Umbilical cord (tissue), 1 donor: ENCODE measurements at regions not wholly inside any gene's neighbourhood (a gene's known extent, or its start where the extent isn't known, plus 50 kb on each side); places are given as distances from the start of the nearest gene placed in this dataset.
"Not testable (repeated sequence)": the region's sequence is repeated elsewhere in the genome, so short reads cannot be mapped to it uniquely, and the experiment has no call there.

Experiments
- DNase-seq: peaks from one replicate; pipeline ENCODE4 v3.0.0-alpha.2; 2015; ENCODE audit warnings: low spot score

DNA sequence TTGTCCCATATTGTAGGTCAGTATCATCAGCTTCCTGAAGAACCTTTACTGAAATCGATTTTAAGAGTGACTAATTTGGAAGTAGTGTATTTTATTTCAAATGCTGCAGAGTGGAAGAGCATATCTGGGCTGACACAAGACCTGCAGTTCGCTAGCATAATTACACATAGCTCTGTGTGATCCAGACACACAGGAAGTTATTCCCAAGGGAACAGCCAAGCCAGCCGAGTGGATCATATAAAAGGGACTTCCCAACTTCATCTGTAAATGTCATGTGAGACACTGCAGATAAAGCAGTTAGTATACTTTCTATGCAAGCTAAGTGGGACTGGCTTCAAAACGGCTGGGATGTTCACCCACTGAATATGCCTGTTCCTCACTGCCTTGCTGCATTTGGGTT is 760.4 kb downstream of the SLITRK1 start:
- DNase-seq: no peak

DNA sequence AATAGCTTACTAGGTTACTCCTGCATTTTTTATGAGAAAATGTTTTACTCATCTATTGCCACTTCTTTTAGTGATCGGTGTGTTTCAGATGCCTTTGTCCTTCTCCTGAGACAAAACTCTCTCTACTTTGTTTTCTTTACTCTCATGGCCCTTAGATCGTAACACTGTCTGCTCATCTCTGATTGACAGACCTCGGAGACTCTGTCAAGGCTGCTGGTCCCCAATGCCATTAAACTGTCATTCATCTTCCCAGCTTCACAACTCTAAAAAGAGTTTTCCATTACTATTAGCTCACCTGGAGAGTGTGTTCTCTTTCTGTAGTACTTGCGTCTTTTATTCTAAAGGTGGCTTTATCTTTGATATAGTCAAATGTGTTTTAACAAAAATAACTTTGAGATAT is 765.2 kb downstream of the SLITRK1 start:
- no peak for DNase-seq

DNA sequence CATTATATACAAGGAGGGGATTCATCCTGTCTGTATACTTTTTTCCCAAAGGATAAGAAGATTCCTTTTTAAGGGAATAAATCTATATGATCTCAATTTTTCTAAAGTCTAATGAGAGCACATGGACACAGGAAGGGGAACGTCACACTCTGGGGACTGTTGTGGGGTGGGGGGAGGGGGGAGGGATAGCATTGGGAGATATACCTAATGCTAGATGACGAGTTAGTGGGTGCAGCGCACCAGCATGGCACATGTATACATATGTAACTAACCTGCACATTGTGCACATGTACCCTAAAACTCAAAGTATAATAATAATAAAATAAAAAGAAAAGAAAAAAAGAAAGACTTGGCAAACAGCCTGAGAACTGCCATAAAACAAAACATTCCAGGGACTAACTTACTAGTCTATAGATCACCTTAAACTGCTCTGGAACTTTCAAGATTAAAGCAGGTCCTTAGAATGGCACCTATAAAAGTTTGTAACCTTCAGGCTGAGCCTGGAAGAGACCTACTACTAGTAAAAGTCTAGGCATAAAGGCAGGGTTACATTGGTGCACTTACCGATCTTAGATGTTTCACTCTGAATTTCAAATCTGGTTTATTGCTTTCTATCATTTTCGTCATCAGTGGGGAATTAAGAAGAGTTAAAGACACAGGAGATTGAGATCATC is 780.6 kb downstream of the SLITRK1 start:
- not testable (repeated sequence) for DNase-seq

DNA sequence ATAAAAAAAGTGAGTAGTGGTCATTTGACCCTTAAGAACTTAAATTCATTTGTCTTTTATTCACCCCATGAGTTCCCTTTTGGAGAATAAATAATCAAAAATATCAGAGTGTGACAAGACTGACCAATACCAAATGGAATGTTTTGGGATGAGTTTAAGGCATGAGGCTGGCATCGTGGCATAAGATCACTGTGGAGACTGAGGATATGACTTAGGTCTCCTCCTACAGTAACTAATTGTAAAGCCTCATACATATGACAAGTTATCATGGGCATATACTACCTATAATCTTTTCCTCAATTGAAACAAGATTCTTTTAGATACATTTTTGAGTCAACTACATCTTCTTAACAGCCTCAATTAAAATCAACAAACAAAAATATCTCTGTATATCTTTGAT is 782.0 kb downstream of the SLITRK1 start:
- no peak for DNase-seq

DNA sequence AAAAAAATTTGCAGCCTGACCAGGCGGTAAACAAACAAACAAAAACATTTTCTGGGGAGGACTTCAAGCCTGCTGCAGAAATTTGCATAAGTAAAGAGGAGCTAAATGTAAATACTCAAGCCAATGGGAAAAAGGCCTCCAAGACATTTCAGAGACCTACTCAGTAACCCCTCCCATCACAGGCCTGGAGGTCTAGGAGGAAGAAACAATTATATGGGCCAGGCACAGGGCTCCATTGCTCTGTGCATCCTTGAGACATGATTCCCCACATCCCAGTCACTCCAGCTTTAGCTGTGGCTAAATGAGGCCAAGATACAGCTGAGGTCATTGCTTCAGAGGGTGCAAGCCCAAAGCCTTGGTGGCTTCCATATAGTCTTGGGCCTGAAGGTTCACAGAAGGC is 793.4 kb downstream of the SLITRK1 start:
- no peak for DNase-seq

DNA sequence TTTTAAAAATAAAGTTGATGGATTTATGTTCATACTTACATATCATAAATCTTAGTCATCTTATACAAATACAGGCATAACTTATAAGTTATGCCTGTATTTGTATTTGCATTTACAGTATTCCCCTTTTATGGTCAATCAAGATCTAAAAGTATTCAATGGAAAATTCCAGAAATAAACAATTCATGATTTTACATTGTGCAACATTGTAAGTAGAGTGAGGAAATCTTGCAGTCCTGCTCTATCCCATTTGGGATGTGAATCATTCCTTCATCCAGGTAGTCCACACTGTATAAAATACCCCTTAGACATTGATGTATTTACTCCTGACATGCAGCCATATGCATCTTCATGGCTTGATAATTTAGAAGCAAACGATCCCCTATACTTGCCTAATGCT is 795.3 kb downstream of the SLITRK1 start:
- no peak for DNase-seq

DNA sequence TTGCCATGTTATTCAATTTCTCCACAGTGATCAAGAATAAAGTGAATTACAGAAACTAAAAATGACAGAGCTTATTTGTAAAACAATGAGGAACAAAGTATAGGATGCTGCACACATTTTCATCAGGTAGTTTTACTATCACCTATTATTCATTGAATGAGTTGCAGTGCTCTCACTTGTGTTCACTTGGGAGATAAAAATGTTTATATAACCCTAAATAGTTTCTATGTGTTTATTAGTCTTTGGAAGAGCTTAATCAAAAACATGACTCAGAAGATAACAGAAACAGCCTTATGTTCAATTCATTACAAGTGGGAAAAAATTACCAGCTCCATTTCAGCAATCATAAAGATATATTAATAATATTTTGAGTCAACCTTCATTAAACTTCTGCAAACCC is 796.2 kb downstream of the SLITRK1 start:
- no peak for DNase-seq

DNA sequence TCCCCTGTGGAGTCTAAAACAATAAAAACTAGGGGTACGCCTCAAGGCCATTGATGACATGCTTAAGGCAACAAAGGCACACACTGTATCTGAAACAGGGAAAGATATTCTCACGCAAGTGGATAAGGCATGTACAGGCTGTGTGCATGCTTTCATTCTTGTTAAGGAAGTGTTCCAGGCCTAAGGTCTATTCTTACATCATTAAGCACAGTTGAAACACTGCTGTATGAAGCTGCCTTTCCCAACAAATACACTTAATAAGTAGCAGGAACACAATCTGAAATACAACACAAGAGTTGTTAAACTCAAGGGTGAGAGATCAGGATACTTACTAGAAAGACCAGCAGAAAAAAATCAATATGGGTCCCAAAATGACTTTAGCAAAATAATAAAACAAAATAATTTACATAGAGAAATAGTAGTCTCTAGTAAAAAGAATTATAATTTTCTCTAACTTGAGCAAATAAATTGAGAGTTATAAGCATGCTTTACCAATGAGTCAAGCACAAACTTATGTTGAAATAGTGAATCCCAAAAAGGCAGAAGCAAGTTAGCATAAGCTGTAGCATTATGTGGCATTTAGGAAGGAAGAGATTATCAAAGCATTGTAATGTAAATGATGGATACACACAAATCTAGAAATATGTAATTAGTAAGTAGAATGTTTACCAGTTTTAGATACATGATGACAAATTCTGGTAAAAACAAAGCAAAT is 796.9 kb downstream of the SLITRK1 start:
- DNase-seq: peak; percentile 18

DNA sequence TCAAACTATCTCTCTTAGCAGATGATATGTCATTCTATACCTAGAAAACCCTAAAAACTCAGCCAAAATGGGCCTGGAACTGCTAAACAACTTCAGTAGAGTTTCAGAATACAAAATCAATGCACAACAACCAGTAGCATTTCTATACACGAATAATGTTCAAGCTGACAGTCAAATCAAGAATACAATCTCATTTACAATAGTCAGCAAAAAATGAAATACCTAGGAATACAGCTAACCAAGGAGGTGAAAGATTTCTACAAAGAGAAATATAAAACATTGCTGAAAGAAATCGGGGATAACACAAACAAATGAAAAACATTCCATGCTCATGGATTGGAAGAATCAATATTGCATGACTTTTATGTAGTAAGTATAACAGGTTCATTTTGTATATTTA is 804.8 kb downstream of the SLITRK1 start:
- DNase-seq: no peak

DNA sequence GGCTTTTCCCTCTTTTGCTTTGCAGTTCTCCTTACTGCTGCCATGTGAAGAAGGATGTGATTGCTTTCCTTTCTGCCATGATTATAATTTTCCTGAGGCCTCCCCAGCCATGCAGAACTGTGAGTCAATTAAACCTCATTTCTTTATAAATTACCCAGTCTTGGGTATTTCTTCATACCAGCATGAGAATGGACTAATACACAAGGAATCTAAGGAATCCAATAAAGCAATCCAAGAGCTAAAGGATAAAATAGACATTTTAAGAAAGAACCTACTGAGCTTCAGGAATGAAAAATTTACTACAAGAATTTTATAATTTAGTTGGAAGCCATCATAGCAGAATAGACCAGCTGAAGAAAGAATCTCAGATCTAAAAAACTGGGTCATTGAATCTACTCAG is 808.3 kb downstream of the SLITRK1 start:
- DNase-seq: not testable (repeated sequence)

DNA sequence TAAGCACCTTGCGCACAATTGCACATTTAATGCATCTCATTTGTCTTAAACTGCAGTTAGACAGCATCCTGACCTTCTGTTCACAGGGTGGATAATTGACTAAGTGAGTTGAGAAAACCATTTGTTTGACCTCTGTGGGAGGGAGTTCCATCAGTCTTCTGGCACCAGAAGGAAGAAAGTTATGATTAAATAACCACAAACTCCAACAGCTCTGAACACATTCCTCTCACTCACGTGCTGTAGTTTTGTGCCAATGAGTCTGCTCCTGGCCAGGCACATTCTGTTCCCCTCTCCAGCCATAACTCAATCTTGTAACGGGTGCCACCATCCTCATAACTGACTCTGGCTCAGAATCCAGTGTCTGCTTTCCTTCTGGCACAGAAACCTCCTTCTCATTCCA is 817.2 kb downstream of the SLITRK1 start:
- DNase-seq: no peak

DNA sequence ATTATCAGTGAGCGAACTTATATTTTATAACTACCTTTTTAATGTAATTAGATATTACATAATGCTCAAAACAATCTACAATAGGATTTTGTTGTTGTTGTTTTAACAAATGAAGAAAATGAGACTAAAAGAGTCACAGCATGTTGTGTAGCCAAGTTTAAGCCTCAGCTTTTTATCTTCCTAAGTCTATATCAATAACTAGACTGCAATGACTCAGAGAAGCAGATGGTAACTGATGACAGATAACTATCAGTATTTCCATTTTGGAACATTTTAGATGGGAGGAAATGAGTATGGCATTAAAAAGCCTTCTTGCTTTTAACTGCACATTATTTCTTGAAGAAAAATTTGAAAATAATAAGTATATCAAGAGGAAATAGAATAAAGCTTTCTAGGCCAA is 825.2 kb downstream of the SLITRK1 start:
- no peak for DNase-seq

DNA sequence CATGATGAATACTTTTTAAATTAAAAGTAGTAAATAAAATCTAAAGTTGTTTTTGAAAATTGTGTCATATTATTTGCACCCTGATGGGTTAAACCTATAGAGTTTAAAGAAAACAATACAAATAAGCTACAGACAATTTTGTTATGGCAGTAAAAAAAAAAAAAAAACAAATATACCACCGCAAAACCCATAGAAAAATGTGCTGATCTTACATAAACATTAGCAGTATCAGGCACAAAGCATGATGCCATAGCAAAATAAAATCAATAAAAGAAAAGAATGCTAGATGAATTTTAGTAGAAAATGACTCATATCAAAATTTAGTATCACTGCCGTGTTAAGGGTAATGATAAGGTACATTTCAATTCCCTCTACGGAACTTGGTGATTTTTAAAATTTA is 826.0 kb downstream of the SLITRK1 start:
- no peak for DNase-seq

DNA sequence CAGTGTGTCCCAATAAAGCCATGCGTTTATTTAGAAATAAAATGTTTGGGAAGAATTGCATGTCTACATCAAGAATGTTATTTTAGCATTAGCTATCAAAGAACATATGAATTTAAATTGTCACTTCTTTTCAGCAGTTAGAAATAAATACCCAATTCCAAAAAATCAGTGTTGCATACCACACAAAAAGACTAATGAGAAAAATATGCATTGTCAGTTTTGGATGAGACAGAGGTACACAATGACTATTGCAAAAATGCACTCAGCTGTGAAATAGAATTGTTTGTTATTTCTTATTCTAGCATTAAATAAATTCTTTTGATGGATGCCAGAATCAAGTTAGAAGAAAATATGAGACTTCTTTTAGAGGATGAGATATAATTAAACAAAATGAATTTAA is 833.9 kb downstream of the SLITRK1 start:
- DNase-seq: no peak

DNA sequence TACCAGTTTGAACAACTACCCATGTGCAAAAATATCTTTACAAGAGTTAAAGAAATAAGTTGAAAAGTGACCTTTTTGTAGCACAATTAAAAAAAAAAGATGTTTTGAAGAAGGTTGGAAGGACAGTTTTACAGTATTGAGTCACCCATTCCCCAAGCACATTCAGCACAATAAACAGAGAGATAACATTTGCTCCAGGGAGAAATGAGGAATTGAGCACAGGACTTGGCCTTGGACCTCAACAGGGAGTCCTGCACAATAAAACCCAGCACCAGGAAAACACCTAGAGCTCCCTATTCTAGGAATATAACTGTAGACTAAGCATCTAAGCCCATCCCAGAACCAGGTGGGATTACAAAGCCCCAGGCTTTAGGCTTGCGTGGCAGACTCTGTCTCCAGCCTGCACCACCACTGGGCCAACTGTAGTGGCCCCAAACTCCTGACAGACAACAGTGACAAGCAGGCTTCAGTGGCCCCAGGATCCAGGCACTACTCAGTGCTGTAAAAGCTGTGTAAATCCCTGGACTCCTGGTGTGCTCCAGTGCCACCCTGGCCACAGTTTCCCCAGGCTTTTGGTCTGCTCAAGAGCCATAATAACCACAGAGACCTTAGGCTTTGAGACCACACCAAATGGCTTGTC is 857.2 kb downstream of the SLITRK1 start:
- DNase-seq: no peak

DNA sequence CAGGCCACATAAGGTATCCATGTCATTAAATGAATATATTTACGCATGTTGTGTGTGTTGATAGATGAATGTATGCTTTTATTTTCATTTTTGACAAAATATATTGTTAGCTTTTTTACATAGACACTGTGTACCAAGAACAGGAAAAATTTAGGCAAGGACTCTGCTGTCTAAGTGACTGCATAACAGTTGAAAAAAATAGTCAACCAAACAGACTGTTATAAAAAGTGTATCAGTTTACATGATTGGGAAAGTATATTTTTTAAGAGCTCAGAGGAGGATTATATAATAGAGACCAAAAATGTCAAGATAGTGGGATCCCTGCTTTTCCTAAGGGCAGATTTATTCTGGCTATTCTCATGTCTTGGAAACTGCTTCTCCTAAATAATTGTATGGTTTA is 858.0 kb downstream of the SLITRK1 start:
- DNase-seq: no peak

DNA sequence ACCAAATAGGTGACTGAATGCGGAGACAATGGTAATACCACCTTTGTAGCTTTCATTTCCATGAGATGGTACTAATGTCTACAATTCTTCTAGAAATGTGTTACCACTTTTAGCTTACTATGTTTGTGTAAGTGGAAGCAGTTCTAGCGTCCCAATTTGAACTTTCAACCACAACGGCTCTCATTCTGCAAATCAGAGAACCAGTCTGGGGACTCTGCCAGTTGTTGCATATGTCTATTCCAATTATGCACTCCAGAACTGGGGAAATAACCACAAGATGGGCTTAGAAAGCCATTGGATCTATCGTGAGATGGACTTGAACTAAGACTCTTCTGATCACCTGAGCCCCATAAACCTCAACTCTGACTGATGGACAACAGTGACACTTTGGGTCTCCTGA is 862.3 kb downstream of the SLITRK1 start:
- no peak for DNase-seq

DNA sequence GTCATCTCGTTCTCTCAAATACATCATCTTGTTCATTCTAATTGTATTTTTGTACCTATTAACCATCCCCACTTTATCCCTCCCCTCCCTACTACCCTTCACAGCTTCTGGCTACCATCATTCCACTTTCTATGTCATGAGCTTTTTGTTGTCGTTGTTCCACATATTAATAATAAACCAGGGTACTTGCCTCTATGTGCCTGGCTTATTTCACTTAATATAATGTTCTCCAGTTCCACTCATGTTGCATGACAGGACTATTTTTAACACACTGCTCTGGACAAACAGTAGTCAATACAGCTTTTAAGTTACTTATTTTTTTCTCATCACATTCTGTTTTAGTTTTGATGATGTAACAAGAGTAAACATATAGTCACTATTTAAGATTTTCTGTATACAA is 872.3 kb downstream of the SLITRK1 start:
- no peak for DNase-seq

DNA sequence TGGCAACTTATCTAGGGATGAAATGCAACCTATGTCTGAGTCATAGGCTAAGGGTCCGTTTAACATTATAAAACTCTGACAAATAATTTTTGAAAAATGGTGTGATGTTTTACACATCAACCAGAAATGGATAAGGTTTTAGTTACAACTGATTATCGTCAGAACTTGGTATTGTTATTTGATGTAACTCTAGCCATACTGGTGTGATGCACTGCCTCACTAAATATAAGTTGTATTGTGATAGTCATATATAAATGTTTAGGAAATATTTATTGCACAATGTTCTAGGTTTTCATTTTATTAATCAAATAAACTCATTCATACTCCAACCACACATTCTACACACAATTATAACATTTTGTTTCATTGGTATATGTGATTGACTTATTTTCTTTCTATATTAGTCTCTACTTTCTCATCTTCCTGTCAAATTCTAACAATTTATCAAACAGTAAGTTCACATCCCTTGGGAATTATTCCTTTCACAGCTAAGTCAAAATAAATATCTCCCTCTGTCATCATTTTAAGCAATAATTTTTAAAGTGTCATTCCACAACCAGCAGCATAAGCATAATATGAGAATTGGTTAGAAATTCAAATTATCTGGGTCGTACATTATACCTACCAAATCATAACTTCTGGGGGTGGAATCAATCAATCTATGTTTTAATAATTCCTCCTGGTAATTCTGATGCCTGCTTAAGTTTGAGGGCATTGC is 873.9 kb downstream of the SLITRK1 start:
- no peak for DNase-seq

DNA sequence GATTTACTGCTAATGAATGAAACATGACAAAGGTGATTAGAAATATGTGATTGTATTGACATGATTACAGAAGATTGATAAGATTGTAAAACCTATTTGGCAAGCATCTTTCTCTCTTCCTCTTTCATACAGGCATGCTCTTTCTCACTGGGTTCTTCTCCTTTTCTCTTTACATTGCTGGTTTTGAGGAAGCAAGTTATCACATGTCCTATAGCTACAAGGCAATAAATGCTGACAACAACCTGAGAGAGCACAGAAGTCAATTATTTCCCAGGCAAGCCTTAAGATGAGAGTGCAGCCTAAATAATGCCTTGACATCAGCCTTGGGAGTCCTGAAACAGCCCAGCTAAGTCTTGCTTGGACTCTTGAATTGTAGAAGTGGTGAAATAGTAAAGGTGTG is 875.0 kb downstream of the SLITRK1 start:
- DNase-seq: peak; percentile 41

DNA sequence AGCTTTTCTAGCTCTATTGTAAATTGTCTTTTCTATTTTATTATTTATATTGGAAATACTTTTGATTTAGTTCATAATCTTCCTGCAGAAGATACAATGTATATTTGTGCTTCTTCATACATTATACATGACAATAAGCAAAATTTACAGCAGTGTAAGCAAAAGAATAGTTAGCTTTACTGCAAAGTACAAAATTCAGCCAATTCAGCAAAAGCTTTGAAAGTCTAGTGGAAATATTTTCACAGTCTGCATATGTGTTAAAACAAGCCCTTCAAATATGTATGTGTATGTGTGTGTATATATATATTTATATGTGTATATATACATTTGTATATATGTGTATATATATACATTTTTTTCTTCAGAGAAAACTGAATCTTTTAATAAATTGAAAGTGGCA is 879.1 kb downstream of the SLITRK1 start:
- no peak for DNase-seq

DNA sequence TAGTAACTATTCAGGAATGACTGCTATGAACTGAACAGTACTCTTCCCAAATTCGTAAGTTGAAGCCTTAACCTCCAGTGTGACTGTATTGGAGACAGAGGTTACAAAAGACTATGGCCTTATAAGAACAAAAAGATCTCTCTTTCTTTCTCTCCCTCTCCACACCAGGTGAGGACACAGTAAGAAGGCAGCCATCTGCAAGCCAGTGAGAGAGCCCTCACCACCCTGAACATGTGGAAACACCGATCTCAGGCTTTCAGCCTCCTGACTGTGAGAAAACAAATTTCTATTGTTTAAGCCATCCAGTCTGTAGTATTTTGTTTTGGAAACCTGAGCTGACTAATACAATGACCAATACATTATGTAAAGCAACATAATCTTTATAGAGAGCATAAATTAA is 888.9 kb downstream of the SLITRK1 start:
- no peak for DNase-seq

DNA sequence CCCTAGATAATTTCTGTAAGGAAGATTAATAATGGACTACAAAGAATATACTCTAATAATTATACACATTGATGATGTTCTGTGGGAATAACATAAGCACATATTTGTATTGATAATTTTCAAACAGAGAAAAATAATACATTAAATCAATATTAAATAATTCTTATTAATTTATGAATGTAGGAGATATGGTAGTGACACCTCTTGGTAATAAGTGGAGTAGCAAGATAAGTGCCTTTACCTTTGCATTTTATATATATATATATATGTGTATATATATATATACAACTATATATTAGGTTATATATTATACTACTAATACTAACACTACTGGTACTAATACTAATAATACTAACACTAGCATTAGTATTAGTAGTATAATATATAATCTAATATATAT is 905.8 kb downstream of the SLITRK1 start:
- DNase-seq: no peak
